WTC11 (cell line): ENCODE measurements at regions not wholly inside any gene's neighbourhood (a gene's known extent, or its start where the extent isn't known, plus 50 kb on each side); places are given as distances from the start of the nearest gene placed in this dataset.

Source experiments
- E2F1 ChIP-seq: sonication (generic); formaldehyde crosslinking; IDR thresholded peaks from 2 replicates; pipeline ENCODE4 v1.8.0; 2022; ENCODE audit warnings: mild to moderate bottlenecking, missing genetic modification reagents
- IRF1 ChIP-seq: sonication (generic); formaldehyde crosslinking; IDR thresholded peaks from 2 replicates; pipeline ENCODE4 v1.8.0; 2023; ENCODE audit warnings: missing genetic modification reagents
- MAX ChIP-seq: sonication (generic); formaldehyde crosslinking; IDR thresholded peaks from 2 replicates; pipeline ENCODE4 v1.8.0; 2022; ENCODE audit warnings: mild to moderate bottlenecking, missing genetic modification reagents
- MLX ChIP-seq: sonication (generic); formaldehyde crosslinking; IDR thresholded peaks from 2 replicates; pipeline ENCODE4 v1.8.1; 2023; ENCODE audit warnings: mild to moderate bottlenecking, missing genetic modification reagents, moderate library complexity
- NR2C2 ChIP-seq: sonication (generic); formaldehyde crosslinking; IDR thresholded peaks from 2 replicates; pipeline ENCODE4 v1.8.0; 2022; ENCODE audit warnings: mild to moderate bottlenecking, missing genetic modification reagents
- ZNF232 ChIP-seq: sonication (generic); formaldehyde crosslinking; IDR thresholded peaks from 2 replicates; pipeline ENCODE4 v1.8.0; 2022; ENCODE audit warnings: mild to moderate bottlenecking, missing genetic modification reagents
- TF ChIP-seq, protein P1 (sequence below): fragments of 200-600 bp; IDR thresholded peaks from 2 replicates; pipeline ENCODE4 v1.8.0; 2022; ENCODE audit warnings: antibody characterized with exemption
- TF ChIP-seq, protein P2 (sequence below): sonication (generic); formaldehyde crosslinking; IDR thresholded peaks from 2 replicates; pipeline ENCODE4 v1.8.1; 2023; ENCODE audit warnings: mild to moderate bottlenecking, missing genetic modification reagents
- TF ChIP-seq, protein P3 (sequence below): sonication (generic); formaldehyde crosslinking; IDR thresholded peaks from 2 replicates; pipeline ENCODE4 v1.8.1; 2023; ENCODE audit warnings: mild to moderate bottlenecking, missing genetic modification reagents, borderline replicate concordance
- TF ChIP-seq, protein P4 (sequence below): sonication (generic); formaldehyde crosslinking; conservative IDR thresholded peaks from 2 replicates; pipeline ENCODE4 v1.8.1; 2022; ENCODE audit warnings: mild to moderate bottlenecking, missing genetic modification reagents

DNA sequence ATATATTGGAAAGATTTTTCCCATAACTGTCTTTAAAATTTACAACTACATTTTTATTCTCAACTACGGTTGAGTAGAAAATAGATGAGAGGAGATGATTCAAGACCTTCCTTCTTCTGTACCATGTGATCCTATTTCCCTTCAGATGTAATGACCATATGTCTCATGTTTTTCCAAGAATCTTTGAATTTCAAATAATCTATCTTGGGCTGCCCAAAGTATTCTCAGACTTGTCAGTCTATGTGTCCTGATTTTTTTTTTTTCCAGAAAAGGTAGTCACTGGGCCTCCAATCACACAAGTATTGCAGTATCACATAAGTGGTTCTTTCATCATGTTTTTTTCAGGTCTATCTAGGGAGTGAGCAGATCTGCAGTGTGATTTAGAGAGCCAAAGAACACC lies 392.4 kb downstream of the RFC3 start:
- TF ChIP-seq, protein P1, sequence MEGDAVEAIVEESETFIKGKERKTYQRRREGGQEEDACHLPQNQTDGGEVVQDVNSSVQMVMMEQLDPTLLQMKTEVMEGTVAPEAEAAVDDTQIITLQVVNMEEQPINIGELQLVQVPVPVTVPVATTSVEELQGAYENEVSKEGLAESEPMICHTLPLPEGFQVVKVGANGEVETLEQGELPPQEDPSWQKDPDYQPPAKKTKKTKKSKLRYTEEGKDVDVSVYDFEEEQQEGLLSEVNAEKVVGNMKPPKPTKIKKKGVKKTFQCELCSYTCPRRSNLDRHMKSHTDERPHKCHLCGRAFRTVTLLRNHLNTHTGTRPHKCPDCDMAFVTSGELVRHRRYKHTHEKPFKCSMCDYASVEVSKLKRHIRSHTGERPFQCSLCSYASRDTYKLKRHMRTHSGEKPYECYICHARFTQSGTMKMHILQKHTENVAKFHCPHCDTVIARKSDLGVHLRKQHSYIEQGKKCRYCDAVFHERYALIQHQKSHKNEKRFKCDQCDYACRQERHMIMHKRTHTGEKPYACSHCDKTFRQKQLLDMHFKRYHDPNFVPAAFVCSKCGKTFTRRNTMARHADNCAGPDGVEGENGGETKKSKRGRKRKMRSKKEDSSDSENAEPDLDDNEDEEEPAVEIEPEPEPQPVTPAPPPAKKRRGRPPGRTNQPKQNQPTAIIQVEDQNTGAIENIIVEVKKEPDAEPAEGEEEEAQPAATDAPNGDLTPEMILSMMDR = no peak
- TF ChIP-seq MLX (CRISPR knock-in tag) (no peak), MAX (CRISPR knock-in tag) (no peak), ZNF232 (no peak), NR2C2 (CRISPR knock-in tag) (no peak), E2F1 (no peak), IRF1 (CRISPR knock-in tag) (no peak)
- TF ChIP-seq, protein P2, sequence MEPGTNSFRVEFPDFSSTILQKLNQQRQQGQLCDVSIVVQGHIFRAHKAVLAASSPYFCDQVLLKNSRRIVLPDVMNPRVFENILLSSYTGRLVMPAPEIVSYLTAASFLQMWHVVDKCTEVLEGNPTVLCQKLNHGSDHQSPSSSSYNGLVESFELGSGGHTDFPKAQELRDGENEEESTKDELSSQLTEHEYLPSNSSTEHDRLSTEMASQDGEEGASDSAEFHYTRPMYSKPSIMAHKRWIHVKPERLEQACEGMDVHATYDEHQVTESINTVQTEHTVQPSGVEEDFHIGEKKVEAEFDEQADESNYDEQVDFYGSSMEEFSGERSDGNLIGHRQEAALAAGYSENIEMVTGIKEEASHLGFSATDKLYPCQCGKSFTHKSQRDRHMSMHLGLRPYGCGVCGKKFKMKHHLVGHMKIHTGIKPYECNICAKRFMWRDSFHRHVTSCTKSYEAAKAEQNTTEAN (CRISPR knock-in tag) = no peak
- TF ChIP-seq, protein P3, sequence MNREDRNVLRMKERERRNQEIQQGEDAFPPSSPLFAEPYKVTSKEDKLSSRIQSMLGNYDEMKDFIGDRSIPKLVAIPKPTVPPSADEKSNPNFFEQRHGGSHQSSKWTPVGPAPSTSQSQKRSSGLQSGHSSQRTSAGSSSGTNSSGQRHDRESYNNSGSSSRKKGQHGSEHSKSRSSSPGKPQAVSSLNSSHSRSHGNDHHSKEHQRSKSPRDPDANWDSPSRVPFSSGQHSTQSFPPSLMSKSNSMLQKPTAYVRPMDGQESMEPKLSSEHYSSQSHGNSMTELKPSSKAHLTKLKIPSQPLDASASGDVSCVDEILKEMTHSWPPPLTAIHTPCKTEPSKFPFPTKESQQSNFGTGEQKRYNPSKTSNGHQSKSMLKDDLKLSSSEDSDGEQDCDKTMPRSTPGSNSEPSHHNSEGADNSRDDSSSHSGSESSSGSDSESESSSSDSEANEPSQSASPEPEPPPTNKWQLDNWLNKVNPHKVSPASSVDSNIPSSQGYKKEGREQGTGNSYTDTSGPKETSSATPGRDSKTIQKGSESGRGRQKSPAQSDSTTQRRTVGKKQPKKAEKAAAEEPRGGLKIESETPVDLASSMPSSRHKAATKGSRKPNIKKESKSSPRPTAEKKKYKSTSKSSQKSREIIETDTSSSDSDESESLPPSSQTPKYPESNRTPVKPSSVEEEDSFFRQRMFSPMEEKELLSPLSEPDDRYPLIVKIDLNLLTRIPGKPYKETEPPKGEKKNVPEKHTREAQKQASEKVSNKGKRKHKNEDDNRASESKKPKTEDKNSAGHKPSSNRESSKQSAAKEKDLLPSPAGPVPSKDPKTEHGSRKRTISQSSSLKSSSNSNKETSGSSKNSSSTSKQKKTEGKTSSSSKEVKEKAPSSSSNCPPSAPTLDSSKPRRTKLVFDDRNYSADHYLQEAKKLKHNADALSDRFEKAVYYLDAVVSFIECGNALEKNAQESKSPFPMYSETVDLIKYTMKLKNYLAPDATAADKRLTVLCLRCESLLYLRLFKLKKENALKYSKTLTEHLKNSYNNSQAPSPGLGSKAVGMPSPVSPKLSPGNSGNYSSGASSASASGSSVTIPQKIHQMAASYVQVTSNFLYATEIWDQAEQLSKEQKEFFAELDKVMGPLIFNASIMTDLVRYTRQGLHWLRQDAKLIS = no peak
- TF ChIP-seq, protein P4, sequence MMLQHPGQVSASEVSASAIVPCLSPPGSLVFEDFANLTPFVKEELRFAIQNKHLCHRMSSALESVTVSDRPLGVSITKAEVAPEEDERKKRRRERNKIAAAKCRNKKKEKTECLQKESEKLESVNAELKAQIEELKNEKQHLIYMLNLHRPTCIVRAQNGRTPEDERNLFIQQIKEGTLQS (CRISPR knock-in tag) = no peak
